Right cardiac atrium (tissue), 5 donors: ENCODE measurements at regions not wholly inside any gene's neighbourhood (a gene's known extent, or its start where the extent isn't known, plus 50 kb on each side); places are given as distances from the start of the nearest gene placed in this dataset.
"Not testable (repeated sequence)": the region's sequence is repeated elsewhere in the genome, so short reads cannot be mapped to it uniquely, and the experiment has no call there.

Source experiments
- ATAC-seq, 2 donors: fragments of 200-7000 bp; cut with Tn5 transposase; one replicate each; pipeline versions ENCODE4 v1.8.0 to v1.9.1; 2020; ENCODE audit warnings: moderate library complexity in 2 of 2, mild to moderate bottlenecking in 1 of 2
- DNase-seq, 3 donors: peaks; one replicate each; pipeline ENCODE4 v3.0.0-alpha.2; 2020
- H3K27ac ChIP-seq: one replicate; pipeline ENCODE4 v1.5.1; 2013; ENCODE audit warnings: mild to moderate bottlenecking, low read length, control low read depth, moderate library complexity
- H3K27me3 ChIP-seq: one replicate; pipeline ENCODE4 v1.6.1; 2013; ENCODE audit not compliant: control insufficient read depth, insufficient read depth
- H3K4me1 ChIP-seq: one replicate; pipeline ENCODE4 v1.6.1; 2013; ENCODE audit warnings: low read length; ENCODE audit not compliant: control insufficient read depth, insufficient read depth
- H3K4me3 ChIP-seq: one replicate; pipeline ENCODE4 v1.5.1; 2013; ENCODE audit warnings: low read length, control low read depth
- H3K9me3 ChIP-seq: one replicate; pipeline ENCODE4 v1.6.1; 2013; ENCODE audit warnings: low read length; ENCODE audit not compliant: control insufficient read depth
- WGBS: extraction: QIAGEN DNeasy Blood & Tissue Kit; methylation state at CpG from one replicate; pipeline ENCODE4 v1.1.7; 2013; 5-methylcytosine and 5-hydroxymethylcytosine counted together
- intact Hi-C, 4 donors: fragments of 100-400 bp; cut with DNase I; formaldehyde crosslinking; loops; one replicate each; pipeline versions ENCODE4 v1.11.0 to v1.14.0; 2022 to 2023
- donor health status: healthy with polysubstance abuse.
- donor health status: DM: no; HTN: yes; CAD: no.
- donor health status: DM: no; HTN: no; CAD: no.
- donor health status: DM: no; HTN: yes; CAD: no; lungs with severe emphysema.
- donor health status: DM: yes; HTN: yes; CAD: no.

DNA sequence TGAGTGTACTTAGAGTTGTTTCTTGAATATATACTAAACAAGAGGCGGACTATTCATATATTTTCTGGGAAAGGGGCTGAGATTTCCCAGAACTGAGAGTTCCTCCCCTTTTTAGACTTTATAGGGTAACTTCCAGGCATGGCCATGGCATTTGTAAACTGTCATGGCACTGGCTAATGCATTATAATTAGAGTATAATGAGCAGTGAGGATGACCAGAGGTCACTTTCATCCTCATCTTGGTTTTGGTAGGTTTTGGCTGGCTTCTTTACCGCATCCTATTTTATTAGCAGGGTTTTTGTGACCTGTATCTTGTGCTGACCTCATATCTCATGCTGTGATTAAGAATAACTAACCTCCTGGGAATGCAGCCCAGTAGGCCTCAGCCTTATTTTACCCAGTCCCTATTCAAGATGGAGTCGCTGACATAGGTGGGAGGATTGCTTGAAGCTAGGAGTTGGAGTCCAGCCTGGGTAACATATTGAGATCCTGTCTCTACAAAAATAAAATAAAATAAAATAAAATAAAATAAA, 91.4 kb downstream of the MOBP start:
- no peak for ATAC-seq
- intact Hi-C loops: no loop called here
- Histone ChIP-seq H3K9me3 (no peaks in the 10 kb centered on the region), H3K27me3 (no peaks in the 10 kb centered on the region), H3K4me3 (no peak overlapping the region), H3K4me1 (no peaks in the 10 kb centered on the region), H3K27ac (no peak overlapping the region)
- no peak for DNase-seq
- WGBS: 92% methylated on average over 3 of the region's 3 CpGs

DNA sequence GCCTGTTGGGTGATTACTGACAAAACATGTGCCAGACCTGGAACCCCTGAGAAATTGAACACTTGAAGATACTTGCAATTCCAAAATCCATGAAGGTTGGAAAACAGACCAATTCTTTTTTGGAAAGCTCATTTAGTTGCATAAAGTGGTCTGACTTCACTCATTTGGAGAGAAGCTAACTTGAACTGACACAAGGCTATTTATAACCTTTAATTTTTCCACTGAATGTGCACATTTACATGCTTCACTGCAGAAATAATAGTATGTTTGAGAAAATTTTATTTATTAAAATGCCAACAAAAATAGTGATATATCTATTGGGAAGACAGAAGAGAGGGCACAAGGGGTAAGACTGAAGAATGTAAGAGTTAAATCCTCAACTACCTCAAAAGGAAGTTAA, 92.1 kb downstream of the MOBP start:
- no peaks in the 10 kb centered on the region for H3K9me3 ChIP-seq
- ATAC-seq (no peak), DNase-seq (no peak)
- H3K4me3 ChIP-seq: no peak overlapping the region
- no peak overlapping the region for H3K27ac ChIP-seq
- intact Hi-C loops: no loop called here
- no peaks in the 10 kb centered on the region for H3K27me3 ChIP-seq
- no peaks in the 10 kb centered on the region for H3K4me1 ChIP-seq

- no peak overlapping the region for H3K27ac ChIP-seq
- H3K4me1 ChIP-seq: peaks cover 5% of the 10 kb centered on the region
- H3K4me3 ChIP-seq: no peak overlapping the region
- DNase-seq: no peak
- intact Hi-C loops: no loop called here
- no peaks in the 10 kb centered on the region for H3K9me3 ChIP-seq
- no peaks in the 10 kb centered on the region for H3K27me3 ChIP-seq
- peak in 1 of 2 donors; percentile 14 for ATAC-seq
These were observed 101.0 kb downstream of the MOBP start for GRCh38 chr3:39568508-39568907.

DNA sequence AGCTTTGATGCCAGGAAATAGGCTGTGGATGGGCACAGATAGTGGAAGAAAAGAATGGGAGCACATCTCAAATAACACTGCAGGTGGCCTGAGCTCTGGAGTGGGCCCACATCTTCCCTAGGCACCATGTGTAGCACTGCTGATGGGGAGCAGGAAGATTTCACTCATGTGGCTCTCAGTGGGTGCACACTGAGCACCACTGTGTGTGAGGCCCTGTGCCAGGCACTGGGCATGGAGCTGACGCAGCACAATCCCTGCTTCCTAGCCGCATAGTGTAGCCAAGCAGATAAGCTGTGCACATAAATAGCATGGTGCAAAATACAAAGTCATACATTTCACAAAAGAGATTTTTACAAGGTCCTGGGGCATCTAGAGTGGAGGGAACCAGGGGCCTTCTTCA, 101.6 kb downstream of the MOBP start:
- DNase-seq (peak in 1 of 3 donors; percentile 50), ATAC-seq (peak; percentile 72 to 91)

GRCh38 chr3:39573392-39573791, 105.9 kb downstream of the MOBP start:
- no peak overlapping the region for H3K27ac ChIP-seq
- 83% methylated on average over 9 of the region's 9 CpGs for WGBS
- no peaks in the 10 kb centered on the region for H3K9me3 ChIP-seq
- intact Hi-C loops: no loop called here
- ATAC-seq: no peak
- no peaks in the 10 kb centered on the region for H3K27me3 ChIP-seq
- no peak overlapping the region for H3K4me3 ChIP-seq
- no peak for DNase-seq
- H3K4me1 ChIP-seq: peaks cover 4% of the 10 kb centered on the region

More for the DNA sequence above, 101.6 kb downstream of the MOBP start:
- no peak overlapping the region for H3K4me3 ChIP-seq
- peaks cover 5% of the 10 kb centered on the region for H3K4me1 ChIP-seq
- H3K27ac ChIP-seq: no peak overlapping the region
- intact Hi-C loops: no loop called here
- no peaks in the 10 kb centered on the region for H3K9me3 ChIP-seq
- no peaks in the 10 kb centered on the region for H3K27me3 ChIP-seq
- 44% methylated on average over 2 of the region's 2 CpGs for WGBS

GRCh38 chr3:39577541-39577940, 110.1 kb downstream of the MOBP start:
- Histone ChIP-seq H3K27me3 (no peaks in the 10 kb centered on the region), H3K4me1 (no peaks in the 10 kb centered on the region), H3K4me3 (no peak overlapping the region), H3K27ac (no peak overlapping the region), H3K9me3 (no peaks in the 10 kb centered on the region)
- ATAC-seq (no peak), DNase-seq (no peak)
- WGBS: 67% methylated on average over 6 of the region's 6 CpGs
- intact Hi-C loops: no loop called here

GRCh38 chr3:39586215-39586614, 118.7 kb downstream of the MOBP start:
- DNase-seq, ATAC-seq, intact Hi-C loops: not testable (repeated sequence)

GRCh38 chr3:39587113-39587512, 119.6 kb downstream of the MOBP start:
- H3K27ac ChIP-seq: no peak overlapping the region
- WGBS: 85% methylated on average over 1 of the region's 1 CpG
- H3K4me3 ChIP-seq: no peak overlapping the region
- ATAC-seq: no peak
- no peaks in the 10 kb centered on the region for H3K9me3 ChIP-seq
- intact Hi-C loops: no loop called here
- no peaks in the 10 kb centered on the region for H3K4me1 ChIP-seq
- no peaks in the 10 kb centered on the region for H3K27me3 ChIP-seq
- DNase-seq: no peak

More at GRCh38 chr3:39586215-39586614, 118.7 kb downstream of the MOBP start:
- not testable (repeated sequence) for H3K4me1 ChIP-seq, H3K9me3 ChIP-seq, H3K27me3 ChIP-seq, H3K4me3 ChIP-seq, H3K27ac ChIP-seq
- WGBS: 91% methylated on average over 2 of the region's 4 CpGs

GRCh38 chr3:39590806-39591205, 123.3 kb downstream of the MOBP start:
- intact Hi-C loops: no loop called here
- ATAC-seq: no peak
- DNase-seq: no peak
- no peaks in the 10 kb centered on the region for H3K27me3 ChIP-seq
- 79% methylated on average over 3 of the region's 3 CpGs for WGBS
- no peak overlapping the region for H3K4me3 ChIP-seq
- H3K4me1 ChIP-seq: no peaks in the 10 kb centered on the region
- H3K27ac ChIP-seq: no peak overlapping the region
- no peaks in the 10 kb centered on the region for H3K9me3 ChIP-seq

DNA sequence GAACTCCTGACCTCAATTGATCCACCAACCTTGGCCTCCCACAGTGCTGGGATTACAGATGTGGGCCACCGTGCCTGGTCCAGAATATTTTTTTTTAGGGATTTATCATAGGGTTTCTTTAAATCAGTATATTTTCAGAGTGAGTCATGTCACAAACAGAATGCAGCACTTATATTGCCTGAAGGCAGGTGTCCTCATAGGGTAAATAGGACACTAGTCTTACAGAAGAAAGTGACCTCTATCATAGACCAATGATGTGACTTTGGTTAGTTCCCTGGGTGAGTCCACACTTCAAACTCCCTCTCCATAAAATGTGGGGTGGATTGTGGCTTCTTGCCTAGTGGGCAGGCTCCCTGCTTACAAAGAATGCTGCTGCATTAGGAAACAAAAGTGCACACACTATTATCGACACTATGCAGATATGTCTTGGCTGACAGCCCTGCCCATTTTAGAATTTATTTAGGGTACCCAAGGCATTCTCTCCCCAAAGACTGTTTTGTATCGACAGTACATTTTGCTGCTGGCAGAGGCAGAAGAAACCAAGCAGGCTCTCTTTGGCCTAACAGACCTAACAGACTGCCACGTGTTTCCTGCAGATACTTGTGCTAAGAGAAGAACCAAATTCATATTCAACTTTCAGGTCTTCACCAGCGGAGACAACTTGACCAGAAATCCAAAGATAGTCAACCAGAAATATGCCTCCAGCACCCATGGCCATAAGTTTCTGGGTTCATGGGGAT, 125.0 kb downstream of the MOBP start:
- Histone ChIP-seq H3K27me3 (no peaks in the 10 kb centered on the region), H3K27ac (no peak overlapping the region), H3K4me1 (no peaks in the 10 kb centered on the region), H3K9me3 (no peaks in the 10 kb centered on the region), H3K4me3 (no peak overlapping the region)
- DNase-seq: no peak
- WGBS: 50% methylated on average over 5 of the region's 5 CpGs
- ATAC-seq: no peak
- intact Hi-C loops: no loop called here

GRCh38 chr3:39593341-39593740, 125.9 kb downstream of the MOBP start:
- intact Hi-C loops: no loop called here
- H3K27ac ChIP-seq: no peak overlapping the region
- no peak for DNase-seq
- no peaks in the 10 kb centered on the region for H3K4me1 ChIP-seq
- H3K9me3 ChIP-seq: no peaks in the 10 kb centered on the region
- ATAC-seq: no peak
- 49% methylated on average over 3 of the region's 3 CpGs for whole genome bisulfite sequencing
- H3K4me3 ChIP-seq: no peak overlapping the region
- H3K27me3 ChIP-seq: no peaks in the 10 kb centered on the region

DNA sequence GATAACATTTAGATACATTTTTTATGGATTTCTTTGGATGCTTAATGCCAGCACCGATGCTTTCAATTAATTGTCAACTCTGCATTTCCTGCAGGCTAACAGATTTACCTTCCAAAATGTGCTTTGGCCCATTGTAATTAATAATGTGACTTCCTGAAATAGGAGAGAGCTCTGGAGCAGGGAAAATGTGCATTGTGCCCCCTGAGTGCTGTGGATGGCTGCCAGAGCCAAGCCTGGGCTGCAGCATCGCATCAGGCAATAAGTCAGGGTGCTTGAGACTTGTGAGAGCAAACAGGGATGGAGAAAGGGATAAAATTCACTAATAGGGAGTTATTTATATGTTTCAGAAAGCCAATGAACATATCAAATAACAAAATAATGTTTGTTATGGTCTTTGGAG, 133.8 kb downstream of the MOBP start:
- WGBS: 32% methylated on average over 2 of the region's 2 CpGs
- no peak for ATAC-seq
- no peaks in the 10 kb centered on the region for H3K9me3 ChIP-seq
- no peak for DNase-seq
- no peak overlapping the region for H3K4me3 ChIP-seq
- no peak overlapping the region for H3K27ac ChIP-seq
- no peaks in the 10 kb centered on the region for H3K4me1 ChIP-seq
- intact Hi-C loops: no loop called here
- H3K27me3 ChIP-seq: no peaks in the 10 kb centered on the region
